ENCODE measurements at regions not wholly inside any gene's neighbourhood (a gene's known extent, or its start where the extent isn't known, plus 50 kb on each side); places are given as distances from the start of the nearest gene placed in this dataset.

DNA sequence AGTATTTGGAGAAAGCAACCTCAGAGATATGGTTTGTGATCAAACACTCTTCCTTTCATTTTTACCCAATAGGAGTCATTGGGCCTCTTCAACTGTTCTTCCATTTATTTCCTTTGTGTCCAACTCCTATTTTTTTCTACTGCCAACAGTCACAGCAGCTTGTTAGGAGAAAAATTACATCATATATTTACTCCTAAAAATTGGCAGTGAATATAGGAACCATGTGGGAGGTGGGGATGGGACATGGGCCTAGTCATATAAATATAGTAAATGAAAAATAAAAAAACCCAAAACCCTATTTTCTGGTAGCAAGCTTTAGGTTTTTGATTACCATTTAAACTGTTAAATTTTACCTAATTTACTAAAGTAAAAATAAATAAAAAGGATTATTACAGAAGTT is 134.9 kb upstream of the MPDZ start:
- TF ChIP-seq, protein P1, sequence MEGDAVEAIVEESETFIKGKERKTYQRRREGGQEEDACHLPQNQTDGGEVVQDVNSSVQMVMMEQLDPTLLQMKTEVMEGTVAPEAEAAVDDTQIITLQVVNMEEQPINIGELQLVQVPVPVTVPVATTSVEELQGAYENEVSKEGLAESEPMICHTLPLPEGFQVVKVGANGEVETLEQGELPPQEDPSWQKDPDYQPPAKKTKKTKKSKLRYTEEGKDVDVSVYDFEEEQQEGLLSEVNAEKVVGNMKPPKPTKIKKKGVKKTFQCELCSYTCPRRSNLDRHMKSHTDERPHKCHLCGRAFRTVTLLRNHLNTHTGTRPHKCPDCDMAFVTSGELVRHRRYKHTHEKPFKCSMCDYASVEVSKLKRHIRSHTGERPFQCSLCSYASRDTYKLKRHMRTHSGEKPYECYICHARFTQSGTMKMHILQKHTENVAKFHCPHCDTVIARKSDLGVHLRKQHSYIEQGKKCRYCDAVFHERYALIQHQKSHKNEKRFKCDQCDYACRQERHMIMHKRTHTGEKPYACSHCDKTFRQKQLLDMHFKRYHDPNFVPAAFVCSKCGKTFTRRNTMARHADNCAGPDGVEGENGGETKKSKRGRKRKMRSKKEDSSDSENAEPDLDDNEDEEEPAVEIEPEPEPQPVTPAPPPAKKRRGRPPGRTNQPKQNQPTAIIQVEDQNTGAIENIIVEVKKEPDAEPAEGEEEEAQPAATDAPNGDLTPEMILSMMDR (IDR thresholded peaks at IDR 0.05; ENCODE audit: low read depth, low read length, missing input control) = no peak
- TF ChIP-seq TAF1 (conservative IDR thresholded peaks at IDR 0.05) = no peak
- TF ChIP-seq FOXA1 (IDR thresholded peaks at IDR 0.05) = no peak
- TF ChIP-seq, protein P2, sequence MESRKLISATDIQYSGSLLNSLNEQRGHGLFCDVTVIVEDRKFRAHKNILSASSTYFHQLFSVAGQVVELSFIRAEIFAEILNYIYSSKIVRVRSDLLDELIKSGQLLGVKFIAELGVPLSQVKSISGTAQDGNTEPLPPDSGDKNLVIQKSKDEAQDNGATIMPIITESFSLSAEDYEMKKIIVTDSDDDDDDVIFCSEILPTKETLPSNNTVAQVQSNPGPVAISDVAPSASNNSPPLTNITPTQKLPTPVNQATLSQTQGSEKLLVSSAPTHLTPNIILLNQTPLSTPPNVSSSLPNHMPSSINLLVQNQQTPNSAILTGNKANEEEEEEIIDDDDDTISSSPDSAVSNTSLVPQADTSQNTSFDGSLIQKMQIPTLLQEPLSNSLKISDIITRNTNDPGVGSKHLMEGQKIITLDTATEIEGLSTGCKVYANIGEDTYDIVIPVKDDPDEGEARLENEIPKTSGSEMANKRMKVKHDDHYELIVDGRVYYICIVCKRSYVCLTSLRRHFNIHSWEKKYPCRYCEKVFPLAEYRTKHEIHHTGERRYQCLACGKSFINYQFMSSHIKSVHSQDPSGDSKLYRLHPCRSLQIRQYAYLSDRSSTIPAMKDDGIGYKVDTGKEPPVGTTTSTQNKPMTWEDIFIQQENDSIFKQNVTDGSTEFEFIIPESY (IDR thresholded peaks at IDR 0.05) = no peak
- no peak for TF ChIP-seq NR2F2 (IDR thresholded peaks at IDR 0.05)
- TF ChIP-seq, protein P3, sequence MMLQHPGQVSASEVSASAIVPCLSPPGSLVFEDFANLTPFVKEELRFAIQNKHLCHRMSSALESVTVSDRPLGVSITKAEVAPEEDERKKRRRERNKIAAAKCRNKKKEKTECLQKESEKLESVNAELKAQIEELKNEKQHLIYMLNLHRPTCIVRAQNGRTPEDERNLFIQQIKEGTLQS (IDR thresholded peaks at IDR 0.05) = no peak
- TF ChIP-seq EGR1 (IDR thresholded peaks at IDR 0.05; ENCODE audit: low read depth in 2 of 2) = no peak
- no peak for TF ChIP-seq JUND (IDR thresholded peaks at IDR 0.05)
- no peak for TF ChIP-seq GABPA (IDR thresholded peaks at IDR 0.05 in 1 of 2, conservative IDR thresholded peaks at IDR 0.05 in 1 of 2)
- no peak for TF ChIP-seq RAD21 (IDR thresholded peaks at IDR 0.05)
- TF ChIP-seq, protein P4, sequence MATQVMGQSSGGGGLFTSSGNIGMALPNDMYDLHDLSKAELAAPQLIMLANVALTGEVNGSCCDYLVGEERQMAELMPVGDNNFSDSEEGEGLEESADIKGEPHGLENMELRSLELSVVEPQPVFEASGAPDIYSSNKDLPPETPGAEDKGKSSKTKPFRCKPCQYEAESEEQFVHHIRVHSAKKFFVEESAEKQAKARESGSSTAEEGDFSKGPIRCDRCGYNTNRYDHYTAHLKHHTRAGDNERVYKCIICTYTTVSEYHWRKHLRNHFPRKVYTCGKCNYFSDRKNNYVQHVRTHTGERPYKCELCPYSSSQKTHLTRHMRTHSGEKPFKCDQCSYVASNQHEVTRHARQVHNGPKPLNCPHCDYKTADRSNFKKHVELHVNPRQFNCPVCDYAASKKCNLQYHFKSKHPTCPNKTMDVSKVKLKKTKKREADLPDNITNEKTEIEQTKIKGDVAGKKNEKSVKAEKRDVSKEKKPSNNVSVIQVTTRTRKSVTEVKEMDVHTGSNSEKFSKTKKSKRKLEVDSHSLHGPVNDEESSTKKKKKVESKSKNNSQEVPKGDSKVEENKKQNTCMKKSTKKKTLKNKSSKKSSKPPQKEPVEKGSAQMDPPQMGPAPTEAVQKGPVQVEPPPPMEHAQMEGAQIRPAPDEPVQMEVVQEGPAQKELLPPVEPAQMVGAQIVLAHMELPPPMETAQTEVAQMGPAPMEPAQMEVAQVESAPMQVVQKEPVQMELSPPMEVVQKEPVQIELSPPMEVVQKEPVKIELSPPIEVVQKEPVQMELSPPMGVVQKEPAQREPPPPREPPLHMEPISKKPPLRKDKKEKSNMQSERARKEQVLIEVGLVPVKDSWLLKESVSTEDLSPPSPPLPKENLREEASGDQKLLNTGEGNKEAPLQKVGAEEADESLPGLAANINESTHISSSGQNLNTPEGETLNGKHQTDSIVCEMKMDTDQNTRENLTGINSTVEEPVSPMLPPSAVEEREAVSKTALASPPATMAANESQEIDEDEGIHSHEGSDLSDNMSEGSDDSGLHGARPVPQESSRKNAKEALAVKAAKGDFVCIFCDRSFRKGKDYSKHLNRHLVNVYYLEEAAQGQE (IDR thresholded peaks at IDR 0.05) = no peak
- TF ChIP-seq SP1 (IDR thresholded peaks at IDR 0.05) = no peak
